IMR-90 (cell line): ENCODE measurements at regions not wholly inside any gene's neighbourhood (a gene's known extent, or its start where the extent isn't known, plus 50 kb on each side); places are given as distances from the start of the nearest gene placed in this dataset.

Source experiments
- CEBPB ChIP-seq: IDR thresholded peaks from 2 replicates; pipeline ENCODE4 v1.6.1; 2012; ENCODE audit warnings: low read depth, low read length, improper control_type of control experiment
- CHD1 ChIP-seq: IDR thresholded peaks from 2 replicates; pipeline ENCODE4 v1.6.1; 2012; ENCODE audit warnings: low read depth, low read length, improper control_type of control experiment
- FOS ChIP-seq: fragments of 150-350 bp; IDR thresholded peaks from 2 replicates; pipeline ENCODE4 v1.6.1; 2016; ENCODE audit warnings: low read depth, low read length
- MAFK ChIP-seq: IDR thresholded peaks from 2 replicates; pipeline ENCODE4 v1.6.1; 2012; ENCODE audit warnings: low read depth, low read length, improper control_type of control experiment
- MXI1 ChIP-seq: IDR thresholded peaks from 2 replicates; pipeline ENCODE4 v1.6.1; 2012; ENCODE audit warnings: low read depth, mild to moderate bottlenecking, low read length, moderate library complexity, borderline replicate concordance
- POLR2A ChIP-seq: IDR thresholded peaks from 2 replicates; pipeline ENCODE4 v1.6.1; 2012; ENCODE audit warnings: mild to moderate bottlenecking, low read depth, low read length
- RAD21 ChIP-seq: IDR thresholded peaks from 2 replicates; pipeline ENCODE4 v1.6.1; 2012; ENCODE audit warnings: low read length, improper control_type of control experiment
- RCOR1 ChIP-seq: IDR thresholded peaks from 2 replicates; pipeline ENCODE4 v1.6.1; 2012; ENCODE audit warnings: mild to moderate bottlenecking, low read length, improper control_type of control experiment; ENCODE audit not compliant: insufficient replicate concordance
- RFX5 ChIP-seq: IDR thresholded peaks from 2 replicates; pipeline ENCODE4 v1.8.0; 2012; ENCODE audit warnings: low read depth, mild to moderate bottlenecking, low read length, moderate library complexity
- TF ChIP-seq, protein P1 (sequence below): conservative IDR thresholded peaks from 2 replicates; pipeline ENCODE4 v1.5.1; 2012; ENCODE audit warnings: mild to moderate bottlenecking, low read depth, low read length, improper control_type of control experiment
- TF ChIP-seq, protein P2 (sequence below): fragments of 150-350 bp; IDR thresholded peaks from 2 replicates; pipeline ENCODE4 v1.6.1; 2016; ENCODE audit warnings: low read depth, mild to moderate bottlenecking, low read length, moderate library complexity, borderline replicate concordance

DNA sequence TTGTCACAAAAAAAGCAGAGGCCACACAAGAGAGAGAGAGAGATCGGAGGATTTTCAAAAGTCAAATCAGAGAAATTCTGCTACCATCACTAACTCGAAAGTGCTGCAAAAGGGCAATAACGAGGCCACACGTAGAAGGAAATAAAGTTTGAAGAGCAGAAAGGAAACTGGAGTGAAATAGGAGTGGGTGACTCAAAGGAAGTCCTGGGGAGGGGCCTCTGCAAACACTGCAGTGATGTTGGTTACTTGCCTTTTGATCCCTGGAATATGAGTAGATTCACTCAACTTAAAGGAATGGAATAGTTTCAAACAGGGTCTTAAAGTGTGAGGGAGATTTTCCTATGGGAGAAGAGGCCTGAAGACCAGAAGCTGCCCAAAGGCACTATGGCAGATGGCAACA, 663.4 kb upstream of the LCORL start:
- TF ChIP-seq CEBPB (no peak), RFX5 (no peak), RCOR1 (no peak), POLR2A (no peak), FOS (no peak), MXI1 (no peak), RAD21 (no peak), CHD1 (no peak), MAFK (no peak)
- TF ChIP-seq, protein P1, sequence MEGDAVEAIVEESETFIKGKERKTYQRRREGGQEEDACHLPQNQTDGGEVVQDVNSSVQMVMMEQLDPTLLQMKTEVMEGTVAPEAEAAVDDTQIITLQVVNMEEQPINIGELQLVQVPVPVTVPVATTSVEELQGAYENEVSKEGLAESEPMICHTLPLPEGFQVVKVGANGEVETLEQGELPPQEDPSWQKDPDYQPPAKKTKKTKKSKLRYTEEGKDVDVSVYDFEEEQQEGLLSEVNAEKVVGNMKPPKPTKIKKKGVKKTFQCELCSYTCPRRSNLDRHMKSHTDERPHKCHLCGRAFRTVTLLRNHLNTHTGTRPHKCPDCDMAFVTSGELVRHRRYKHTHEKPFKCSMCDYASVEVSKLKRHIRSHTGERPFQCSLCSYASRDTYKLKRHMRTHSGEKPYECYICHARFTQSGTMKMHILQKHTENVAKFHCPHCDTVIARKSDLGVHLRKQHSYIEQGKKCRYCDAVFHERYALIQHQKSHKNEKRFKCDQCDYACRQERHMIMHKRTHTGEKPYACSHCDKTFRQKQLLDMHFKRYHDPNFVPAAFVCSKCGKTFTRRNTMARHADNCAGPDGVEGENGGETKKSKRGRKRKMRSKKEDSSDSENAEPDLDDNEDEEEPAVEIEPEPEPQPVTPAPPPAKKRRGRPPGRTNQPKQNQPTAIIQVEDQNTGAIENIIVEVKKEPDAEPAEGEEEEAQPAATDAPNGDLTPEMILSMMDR, result no peak
- TF ChIP-seq, protein P2, sequence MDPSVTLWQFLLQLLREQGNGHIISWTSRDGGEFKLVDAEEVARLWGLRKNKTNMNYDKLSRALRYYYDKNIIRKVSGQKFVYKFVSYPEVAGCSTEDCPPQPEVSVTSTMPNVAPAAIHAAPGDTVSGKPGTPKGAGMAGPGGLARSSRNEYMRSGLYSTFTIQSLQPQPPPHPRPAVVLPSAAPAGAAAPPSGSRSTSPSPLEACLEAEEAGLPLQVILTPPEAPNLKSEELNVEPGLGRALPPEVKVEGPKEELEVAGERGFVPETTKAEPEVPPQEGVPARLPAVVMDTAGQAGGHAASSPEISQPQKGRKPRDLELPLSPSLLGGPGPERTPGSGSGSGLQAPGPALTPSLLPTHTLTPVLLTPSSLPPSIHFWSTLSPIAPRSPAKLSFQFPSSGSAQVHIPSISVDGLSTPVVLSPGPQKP, result no peak
